GM18868 (cell line): ENCODE measurements at regions not wholly inside any gene's neighbourhood (a gene's known extent, or its start where the extent isn't known, plus 50 kb on each side); places are given as distances from the start of the nearest gene placed in this dataset.

Experiments
- ATAC-seq: cut with Tn5 transposase; IDR thresholded peaks from one replicate; pipeline ENCODE4 v1.9.1; 2021; ENCODE audit warnings: mild to moderate bottlenecking, moderate library complexity; ENCODE audit not compliant: unreplicated experiment

DNA sequence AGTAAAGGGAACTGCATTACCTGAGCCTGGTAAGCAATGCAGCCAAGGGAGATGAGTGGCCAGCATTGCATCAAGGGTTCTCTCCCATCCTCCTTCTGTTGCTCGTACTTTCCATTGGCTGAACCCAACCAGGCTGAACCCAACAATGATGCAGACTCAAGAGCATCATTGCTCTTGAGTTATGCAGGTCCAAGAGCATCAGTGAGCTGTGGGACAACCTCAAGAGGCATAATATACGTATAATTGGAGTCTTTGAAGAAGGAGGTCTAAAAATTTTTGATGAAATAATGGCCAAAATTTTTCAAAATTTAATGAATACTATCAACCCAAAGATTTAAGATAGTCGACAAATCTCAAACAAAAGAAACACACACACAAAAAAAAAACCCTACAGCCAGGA lies 213.0 kb downstream of the RNF152 start:
- ATAC-seq = no peak

DNA sequence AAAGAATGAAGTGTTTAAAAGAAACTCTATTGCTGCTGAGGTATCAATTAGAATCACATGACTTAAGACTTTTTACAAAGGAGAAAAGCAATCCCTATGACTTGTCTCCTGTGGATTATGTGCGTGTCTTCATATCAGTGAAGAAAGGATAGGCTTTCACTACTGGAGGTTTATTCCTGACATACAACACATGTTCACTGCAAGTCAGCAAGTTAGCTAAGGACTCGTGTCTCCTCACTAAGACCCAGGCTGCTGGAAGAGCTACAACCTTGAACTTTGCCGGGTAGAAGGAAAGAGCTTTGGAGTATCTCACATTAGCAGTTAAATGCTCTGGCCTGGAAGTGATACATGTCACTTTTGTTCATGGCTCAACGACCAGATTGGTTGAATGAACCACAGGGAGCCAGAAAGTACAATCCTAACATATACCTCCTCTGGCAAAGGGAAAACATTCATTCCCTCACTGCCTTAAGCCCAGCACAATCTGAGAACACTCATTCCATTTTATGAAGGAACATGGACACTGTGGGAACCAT lies 215.3 kb downstream of the RNF152 start:
- ATAC-seq = no peak

DNA sequence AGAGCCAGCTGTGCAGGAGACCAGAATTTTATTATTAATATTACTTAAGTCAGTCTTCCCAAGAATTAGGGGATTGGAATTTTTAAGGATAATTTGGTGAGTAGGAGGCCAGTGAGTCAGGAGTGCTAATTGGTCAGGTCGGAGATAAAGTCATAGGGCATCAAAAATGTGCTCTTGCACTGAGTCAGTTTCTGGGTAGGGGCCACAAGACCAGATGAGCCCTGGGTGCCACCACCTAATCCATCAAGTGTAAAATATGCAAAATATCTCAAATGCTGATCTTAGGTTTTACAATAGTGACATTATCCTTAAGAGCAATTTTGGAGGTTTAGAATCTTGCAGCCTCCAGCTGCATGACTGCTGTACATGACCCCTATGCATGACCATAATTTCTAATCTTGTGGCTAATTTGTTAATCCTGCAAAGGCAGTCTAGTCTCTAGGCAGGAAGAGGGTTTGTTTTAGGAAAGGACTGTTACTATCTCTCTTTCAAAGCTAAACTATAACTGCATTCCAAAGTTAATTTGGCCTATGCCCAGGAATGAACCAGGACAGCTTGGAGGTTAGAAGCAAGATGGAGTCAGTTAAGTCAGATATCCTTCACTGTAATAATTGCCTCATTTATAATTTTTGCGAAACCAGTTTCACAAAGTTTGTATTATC lies 215.9 kb downstream of the RNF152 start:
- ATAC-seq = no peak

DNA sequence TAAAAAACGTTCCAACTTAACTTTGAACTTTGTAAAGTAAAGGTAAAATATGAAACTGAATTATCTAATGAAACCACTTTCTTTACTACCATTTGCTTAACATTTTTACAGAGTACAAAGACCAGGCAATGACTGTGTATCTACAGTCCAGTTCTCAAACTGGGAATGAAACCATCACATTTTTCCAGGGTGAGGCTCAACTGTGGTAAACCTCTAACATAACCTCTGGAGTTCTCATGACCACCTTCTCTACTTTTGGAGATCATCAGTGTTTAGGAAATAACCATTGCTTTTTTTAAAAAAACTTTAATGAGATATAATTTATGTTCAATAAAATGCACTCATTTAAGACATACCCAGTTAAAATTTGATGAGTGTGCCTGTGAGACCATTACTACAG lies 223.5 kb downstream of the RNF152 start:
- ATAC-seq = no peak

DNA sequence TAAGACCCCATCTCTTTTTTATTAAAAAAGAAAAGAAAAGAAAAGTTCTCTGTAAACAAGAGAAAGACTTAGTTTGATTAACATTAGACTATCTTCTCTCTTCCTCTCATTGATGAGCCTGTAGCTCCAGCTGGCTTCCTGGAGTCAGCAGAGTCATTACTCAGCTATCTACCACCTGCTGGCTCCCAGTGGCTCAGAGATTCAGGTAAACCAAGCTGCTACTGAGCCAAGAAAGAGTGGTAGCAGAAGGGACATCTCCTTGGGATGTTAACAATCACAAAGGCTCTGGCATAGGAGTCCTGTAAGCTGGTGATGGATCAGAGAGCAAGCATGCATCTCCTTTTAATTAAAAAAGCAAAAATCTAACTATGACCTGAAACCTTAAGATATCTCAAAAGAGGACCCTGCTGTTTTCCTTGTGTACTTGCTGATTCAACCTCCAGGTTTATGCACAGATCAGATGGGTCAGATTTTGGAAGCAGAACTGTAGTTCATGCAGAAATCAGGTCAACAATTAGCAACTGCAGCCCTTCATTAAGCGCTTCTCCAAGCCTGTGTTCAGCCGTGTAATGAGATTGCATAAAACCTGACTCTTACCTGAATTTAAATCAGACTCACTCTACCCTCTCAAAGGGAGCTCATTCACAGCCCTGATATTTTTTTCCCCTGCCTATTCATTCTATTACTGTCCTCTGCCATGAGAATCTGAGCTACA lies 225.8 kb downstream of the RNF152 start:
- ATAC-seq = no peak

DNA sequence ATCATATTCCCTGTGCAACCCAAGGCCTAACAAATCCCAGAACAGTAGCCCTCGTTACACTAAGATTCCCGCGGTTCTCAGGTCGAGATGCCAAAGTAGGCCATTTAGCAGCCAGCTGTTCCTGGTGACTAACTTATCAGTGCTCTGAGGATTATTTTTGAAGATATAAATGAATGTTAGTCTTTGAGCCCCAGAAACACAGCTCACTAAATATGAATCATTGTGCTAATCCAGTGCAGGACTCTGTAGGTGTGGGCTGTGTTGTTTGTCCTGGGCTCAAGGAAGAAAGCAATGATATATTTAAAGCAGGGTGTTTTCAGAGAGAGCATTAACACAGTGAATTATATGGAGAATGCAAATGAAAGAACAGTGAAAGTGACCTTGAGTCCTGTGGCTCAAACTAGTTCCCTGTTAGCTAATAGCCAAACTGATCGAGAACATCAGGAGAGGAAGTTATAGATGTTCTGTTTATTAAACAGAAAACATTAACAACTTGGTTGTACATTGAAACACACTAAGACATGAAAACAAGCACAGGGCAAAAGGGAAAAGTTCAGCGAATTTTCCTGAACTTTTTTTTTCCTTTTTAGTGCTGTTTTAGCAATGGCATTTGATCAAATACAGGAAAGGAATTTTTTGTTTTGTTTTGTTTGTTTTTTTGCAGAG lies 228.3 kb downstream of the RNF152 start:
- ATAC-seq = no peak

DNA sequence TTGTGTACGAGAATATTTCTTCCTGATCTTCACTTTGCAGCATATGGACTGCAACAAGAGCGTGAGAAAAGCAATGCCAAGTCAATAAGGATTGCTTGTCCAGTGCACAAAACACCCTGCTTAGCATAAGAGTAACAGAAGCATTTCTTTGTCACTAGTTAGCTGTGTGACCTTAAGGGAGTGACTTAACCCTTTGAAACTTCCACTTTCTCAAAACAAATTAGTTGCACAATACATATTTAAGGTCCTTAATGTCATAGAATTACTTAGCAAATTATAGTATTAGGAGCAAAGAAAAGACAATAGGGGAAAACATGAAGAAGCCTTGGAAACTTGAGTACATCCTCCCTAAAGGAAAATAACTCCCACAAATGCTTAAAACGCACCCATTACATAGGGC lies 230.1 kb downstream of the RNF152 start:
- no peak for ATAC-seq

DNA sequence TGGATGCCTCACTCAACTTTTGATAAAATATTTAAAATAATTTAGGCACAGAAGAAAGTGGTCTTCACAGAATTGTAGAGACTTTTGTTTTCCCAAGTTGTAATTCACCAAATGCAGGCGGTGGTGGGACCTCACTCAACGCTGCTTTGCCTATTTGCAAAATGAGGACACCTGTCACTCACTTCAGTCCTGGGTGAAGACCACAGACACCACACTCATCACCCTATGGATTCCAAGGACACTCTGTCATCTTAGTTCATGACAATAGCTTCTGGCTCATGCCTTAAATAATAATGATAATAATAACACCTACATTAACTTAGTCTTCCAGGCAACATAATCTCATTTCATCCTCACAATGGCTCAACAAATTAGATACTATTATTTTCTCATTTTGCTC lies 234.4 kb downstream of the RNF152 start:
- no peak for ATAC-seq

DNA sequence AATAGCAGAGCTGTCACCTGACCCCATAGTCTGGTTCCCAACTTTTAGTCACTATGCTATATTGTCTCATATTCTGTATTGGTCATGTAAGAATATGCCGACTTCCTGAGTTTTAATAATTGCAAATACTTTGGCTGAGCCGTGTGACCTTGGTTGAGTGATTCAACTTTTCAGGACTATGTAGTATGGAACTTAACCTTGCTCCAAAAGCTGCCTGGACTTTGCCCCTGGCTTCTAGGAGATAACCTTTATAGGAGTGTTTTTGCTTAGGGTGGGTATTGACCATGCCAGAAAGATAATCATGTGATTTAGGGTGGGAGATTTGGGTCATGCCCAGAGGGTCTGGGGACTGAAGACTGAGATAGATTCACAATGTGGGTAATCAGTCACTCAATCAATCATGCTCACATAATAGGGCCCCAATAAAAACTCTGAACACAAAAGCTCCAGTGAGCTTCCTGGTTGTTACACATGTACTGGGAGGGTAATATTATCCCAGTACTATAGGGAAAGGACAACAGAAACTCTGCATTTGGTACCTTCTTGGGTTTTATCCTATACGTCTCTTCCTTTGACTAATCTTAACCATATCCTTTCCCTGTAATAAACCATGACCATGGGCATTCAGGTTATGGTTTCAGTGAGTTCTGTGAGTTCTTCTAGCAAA lies 235.6 kb downstream of the RNF152 start:
- ATAC-seq = no peak

DNA sequence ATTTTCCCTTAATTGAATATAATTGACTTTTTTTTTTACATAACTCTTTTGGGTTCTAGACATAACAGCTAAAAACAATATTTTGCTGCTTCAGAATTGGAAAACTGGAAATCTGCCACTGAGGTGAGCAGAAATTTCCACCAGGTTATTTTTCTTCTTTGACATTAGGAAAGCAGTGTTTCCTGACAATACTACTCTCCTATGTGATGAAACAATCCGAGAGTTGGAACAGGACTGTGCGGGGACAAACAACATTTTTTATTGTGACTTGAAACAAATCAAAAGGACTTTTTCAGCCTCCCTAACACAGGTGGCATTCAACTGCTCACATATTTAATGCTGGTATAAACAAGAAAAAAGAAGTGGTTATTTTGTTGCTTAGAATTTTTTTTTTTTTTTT lies 237.2 kb downstream of the RNF152 start:
- ATAC-seq = no peak

DNA sequence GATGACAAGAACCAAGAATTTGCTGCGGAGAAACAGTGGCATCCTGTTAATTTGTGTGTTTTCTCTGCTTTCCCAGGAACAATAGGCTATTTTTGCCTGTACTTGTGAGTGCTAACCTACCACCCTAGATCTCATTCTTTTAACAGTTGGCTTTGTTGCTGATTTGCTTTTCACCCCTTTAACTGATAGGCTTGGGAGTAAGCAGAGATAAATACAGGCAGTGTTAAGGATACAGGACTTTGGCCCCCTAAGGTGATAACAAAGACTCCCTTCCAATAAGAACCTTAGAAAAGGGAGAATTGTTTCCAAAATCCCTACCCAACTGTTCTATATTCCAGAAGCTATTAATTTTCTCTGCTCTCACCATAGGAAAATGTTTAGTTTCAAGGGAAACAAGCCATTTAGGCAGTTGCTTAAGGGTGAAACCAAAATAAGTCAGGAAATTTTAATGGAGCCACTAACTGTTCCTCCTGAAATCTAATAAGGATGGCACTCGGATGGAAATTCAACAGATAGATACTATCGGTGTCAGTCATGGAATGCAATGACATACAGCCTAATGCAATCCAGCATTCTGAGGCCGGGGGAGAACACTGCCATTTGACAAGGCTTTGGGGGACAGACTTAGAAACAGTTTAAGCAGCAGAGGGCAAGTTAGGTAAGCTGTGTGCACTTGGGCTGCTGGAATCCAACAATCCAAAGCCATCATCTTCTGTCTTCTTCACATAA lies 238.8 kb downstream of the RNF152 start:
- no peak for ATAC-seq

DNA sequence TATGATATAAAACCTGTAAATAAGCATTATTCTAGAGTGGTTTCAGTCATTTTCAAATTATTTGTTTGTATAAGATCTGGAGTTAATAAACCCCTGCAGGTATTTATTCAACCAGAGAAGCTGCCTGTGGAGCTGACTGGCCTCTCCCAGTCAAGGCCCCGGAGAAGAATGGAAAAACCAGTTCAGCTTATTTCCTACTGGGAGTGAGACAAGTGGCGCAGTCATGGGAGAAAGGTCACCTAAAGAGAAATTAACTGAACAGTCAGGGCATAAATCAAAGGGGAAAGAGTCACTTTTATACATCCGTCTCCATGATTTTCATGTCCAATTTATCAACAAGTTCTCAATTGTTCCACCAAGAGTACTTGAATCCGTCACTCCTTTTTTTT lies 240.9 kb downstream of the RNF152 start:
- no peak for ATAC-seq

DNA sequence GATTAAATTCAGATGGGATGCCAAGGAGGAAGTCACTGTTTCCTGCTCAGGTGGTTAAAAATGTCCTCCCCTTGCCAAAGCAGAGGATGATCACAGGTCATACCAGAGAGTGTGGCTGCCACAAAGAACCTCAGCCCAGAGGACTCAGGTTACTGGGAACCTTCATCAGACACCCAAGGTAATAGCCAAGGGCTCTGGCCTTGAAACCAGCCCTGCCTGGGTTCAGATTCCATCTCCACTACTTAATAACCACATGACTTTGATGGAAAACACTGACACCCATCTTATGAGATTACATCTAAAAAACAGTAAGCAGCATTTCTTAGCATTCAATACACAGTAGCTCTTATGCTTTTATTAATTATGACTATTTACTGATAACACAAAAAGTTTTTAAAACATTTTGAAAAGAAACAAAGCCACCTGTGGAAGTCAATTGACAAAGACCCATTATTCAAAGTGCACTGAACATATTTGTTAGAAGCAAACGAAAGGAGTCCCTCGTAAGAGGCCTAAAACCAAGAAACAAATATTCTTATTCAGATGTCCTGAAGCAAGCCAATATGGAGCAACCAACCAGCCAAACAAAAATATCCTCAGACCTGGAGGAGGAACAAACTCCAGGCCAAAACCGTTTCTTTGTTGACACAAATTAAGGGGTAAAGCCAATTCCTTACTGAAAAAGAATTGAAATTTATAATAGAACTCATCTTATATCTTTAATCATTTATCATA lies 241.5 kb downstream of the RNF152 start:
- no peak for ATAC-seq

DNA sequence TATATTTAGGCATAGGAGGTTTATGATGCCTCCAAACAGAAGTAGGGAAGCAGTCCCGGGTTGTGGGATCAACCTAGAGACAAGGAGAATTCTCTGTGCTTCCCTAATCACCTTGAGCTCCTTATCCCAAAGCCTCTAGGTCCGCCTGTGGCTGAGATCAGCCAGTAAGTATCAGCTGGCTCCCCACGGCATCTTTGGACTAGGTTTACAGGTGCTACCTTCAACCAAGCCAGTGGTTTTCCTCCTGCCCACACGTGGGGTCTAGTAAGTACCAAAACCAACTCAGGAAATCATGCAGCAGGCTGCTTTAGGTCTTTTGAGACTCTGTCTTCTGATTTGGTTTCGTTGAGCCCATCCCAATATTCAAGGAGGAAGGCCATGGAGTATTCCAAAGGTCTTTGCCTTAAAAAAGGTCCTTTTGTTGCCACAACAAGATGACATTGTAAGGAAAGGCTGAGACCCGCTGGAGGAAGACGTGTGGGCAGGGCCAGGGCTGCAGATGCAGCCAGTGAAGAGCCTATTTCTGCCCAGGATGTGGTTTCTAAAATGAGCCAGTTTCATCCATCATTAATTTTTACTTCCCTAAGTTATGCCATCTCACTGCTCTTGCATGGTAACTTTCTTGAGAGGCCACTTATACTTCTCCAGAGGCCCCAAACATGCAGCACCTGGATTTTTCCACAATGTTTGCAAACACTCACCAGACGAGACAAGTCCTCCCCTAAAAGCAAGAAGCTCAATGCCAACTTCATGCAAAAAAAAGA lies 248.7 kb downstream of the RNF152 start:
- no peak for ATAC-seq

DNA sequence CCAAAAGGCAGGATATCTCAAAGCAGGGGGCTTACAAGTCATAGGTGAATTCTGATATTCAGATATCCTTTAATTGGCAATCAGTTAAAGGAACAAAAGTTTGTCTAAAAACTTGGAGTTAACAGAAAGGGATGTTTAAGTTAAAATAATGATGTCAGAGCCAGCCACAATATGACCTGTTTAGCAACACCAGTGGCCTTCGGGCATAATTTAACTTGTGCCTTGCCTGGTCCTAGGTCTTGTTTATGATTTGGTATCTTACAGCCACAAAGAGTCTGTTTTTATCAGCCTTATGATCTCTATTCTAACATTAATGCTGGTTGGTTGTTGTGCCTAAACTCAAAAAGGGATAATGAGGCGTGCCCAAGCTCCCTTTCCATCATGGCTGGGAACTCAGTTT lies 252.9 kb downstream of the RNF152 start:
- no peak for ATAC-seq

DNA sequence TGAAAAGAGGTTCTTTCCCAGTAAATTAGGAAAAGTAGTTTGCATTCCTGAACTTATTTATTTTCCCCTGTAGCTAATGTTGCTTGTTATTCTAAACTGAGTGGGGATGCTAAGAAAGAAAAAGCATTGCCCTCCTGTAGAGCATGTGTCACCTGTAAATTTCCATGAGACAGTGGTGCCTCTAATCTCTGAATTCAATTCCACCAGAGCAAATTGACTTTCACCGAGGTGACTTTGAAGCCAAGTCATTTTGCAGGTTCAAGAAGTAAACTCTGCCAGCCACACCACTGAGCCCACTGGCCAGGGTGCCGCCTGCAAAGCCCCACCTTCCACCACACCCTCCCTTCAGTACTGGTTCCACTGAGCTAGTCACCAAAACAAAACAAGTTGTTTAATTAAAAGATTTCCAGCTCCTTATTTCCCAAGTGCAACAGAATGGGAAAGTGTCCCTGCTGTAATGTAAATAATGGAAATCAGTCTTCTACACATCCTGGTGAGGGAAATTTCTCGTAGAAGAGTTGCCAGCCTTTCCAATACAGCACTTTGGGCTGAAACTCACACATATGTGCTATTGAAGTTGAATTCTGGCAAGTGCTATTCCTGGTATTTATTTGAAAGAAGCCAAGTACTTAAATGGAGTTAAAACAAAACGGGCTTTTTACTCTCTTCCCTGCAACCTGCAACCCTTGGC lies 254.8 kb downstream of the RNF152 start:
- no peak for ATAC-seq

DNA sequence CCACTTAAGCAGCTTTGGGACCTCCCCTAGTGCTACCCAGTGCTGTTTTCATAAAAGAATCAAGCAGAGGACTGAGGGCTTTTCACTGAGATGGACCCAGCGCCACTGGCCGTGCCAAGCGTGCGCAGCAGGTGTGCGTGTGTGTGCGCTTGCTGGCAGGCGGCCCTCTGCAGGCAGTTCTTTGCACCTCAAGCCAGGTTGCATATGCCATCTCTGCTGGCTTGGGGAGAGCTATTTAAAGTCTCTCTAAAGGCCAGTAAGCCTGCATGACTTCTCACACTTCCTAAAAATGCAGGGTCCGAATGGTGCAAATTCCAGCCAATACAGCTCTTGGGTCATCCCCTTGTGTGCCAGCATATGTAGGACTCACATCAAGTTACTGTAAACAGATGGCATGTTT lies 255.5 kb downstream of the RNF152 start:
- no peak for ATAC-seq

DNA sequence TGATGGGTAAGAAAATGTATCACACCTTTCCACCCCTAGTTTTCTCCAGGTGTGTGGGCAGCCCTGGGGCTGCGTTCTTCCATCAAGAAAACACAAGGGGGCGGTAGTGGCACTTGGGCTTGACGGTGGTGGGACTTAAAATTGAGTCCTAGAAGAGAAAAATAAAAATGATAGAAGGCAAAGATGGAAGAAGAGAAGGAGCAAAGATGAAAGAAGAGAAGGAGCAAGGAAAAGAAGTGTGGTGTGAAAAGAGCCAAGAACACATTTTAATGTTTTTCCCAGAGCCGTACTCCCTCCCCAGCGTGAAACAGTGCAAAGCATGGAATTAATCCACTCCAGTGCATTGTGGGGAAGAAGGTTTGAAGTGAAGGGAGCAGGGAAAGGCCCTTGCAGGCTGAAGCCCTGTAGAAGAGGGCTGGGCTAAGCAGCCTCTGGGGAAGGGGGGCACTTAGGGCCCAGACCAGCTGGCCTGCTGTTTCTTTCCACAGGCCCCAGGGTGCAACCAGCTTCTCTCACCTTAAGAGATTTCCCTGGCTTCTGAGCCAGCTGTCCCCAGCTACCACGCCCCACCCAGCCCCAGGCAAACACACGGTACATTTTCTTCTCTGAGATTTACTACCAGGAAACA lies 256.8 kb downstream of the RNF152 start:
- peak; percentile 76 for ATAC-seq
